Activated CD8-positive, alpha-beta memory T cell treated with anti-CD3 and anti-CD28 coated beads, Interleukin-2, amount 50 U/mL, for 4 hours (primary cell): ENCODE measurements at regions not wholly inside any gene's neighbourhood (a gene's known extent, or its start where the extent isn't known, plus 50 kb on each side); places are given as distances from the start of the nearest gene placed in this dataset.

Source experiments
- DNase-seq: peaks from one replicate; pipeline ENCODE4 v3.0.0-alpha.2; 2020

- DNase-seq: no peak
Measured at GRCh38 chr5:56339732-56340131, 106.6 kb upstream of the ANKRD55 start.

DNA sequence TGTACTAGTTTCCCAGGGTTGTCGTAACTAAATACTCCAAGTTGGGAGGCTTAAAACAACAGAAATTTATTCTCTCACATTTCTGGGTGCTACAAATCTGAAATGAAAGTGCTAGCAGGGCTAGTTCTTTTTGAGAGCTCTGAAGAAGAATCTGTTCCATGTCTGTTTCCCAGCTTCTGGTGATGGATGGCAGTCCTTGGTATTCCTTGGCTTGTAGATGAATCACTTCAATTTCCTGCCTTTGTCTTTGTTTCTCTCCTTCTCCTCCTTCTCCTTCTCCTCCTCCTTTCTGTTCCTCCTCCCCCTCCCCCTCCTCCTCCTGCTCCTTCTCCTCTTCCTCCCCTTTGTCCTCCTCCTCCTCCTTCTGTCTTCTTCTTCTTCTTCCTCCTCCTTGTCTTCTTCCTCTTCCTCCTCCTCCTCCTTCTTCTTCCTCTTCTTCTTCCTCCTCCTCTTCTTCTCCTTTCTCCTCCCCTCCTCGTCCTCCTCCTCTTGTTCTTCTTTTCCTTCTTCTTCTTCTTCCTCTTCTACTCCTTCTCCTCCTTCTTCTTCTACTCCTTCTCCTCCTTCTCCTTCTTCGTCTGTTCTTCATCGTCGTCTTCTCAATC is 104.7 kb upstream of the ANKRD55 start:
- no peak for DNase-seq

DNA sequence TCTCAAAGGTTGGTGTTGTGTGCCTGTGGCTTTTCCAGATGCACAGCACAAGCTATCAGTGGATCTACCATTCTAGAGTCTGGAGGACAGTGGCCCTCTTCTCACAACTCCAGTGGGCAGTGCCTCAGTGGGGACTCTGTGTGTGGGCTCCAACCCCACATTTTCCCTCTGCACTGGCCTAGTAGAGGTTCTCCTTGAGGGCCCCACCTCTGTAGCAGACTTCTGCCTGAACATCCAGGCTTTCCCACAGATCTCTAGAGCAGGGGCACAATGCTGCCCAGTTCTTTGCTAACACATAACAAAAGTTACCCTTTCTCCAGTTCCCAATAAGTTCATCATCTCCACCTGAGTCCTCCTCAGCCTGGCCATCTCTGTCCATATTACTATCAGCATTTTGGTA is 102.1 kb upstream of the ANKRD55 start:
- no peak for DNase-seq

GRCh38 chr5:56330806-56331205 is 97.7 kb upstream of the ANKRD55 start:
- no peak for DNase-seq

DNA sequence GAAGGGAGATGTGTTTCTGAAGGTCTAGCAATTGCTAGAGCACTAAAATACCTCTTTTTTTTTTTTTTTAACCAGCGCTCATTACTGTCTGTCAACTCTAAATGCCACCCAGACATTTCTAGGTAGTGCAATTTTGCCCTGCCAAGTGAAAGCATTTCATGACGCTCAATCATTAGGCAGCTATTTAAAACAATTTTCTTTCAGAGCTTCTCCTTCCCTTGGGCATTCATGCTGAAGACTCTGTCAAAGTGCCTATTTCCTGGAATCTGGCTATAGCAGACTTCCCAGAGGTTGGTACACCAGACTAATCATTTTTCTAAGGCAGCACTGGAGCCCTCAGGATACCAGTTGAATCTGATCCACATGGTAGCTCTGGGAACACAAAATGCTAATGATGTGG is 97.0 kb upstream of the ANKRD55 start:
- no peak for DNase-seq

- DNase-seq: no peak
Measured at GRCh38 chr5:56329652-56330051, 96.5 kb upstream of the ANKRD55 start.

GRCh38 chr5:56328753-56329560 is 95.8 kb upstream of the ANKRD55 start:
- DNase-seq: peak; percentile 24

DNA sequence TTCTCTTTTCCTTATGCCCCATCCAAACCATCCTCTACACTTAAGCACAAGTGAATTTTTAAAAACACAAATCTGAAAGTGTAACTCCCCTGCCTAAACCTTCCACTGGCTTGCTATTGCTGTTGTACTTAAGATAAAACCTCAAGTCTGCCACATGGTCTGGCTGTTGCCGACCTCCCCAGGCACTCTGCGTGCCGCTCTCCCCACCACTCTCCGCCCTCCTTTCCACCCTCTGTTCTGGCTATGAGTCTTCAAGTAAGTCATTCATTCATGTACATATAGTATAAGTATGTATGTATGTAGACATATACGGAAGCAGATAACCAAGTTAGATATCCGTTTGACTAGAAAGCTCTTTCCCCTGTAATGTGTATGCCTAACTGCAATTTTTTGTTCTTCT is 94.7 kb upstream of the ANKRD55 start:
- DNase-seq: peak; percentile 42

- no peak for DNase-seq
Measured at GRCh38 chr5:56326770-56327169, 93.6 kb upstream of the ANKRD55 start.

DNA sequence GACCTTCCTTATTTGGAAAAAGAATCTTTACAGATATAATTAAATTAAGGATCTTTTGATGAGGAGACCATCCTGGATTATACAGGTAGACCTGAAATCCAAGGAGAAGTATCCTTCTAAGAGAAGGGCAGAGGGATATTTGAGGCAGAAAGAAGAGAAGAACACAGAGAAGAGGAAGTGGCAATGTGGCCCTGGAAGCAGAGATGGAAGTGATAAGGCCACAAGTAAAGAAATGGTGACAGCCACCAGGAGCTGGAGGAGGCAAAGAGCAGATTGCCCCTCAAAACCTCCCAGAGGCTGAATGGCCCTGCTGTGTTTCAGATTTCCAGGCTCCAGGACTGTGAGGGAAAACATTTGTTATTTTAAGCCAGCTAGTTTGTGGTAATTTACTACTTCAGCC is 93.0 kb upstream of the ANKRD55 start:
- no peak for DNase-seq

GRCh38 chr5:56325039-56325438 is 91.9 kb upstream of the ANKRD55 start:
- DNase-seq: no peak

- DNase-seq: no peak
Measured at GRCh38 chr5:56323505-56323904, 90.4 kb upstream of the ANKRD55 start.

DNA sequence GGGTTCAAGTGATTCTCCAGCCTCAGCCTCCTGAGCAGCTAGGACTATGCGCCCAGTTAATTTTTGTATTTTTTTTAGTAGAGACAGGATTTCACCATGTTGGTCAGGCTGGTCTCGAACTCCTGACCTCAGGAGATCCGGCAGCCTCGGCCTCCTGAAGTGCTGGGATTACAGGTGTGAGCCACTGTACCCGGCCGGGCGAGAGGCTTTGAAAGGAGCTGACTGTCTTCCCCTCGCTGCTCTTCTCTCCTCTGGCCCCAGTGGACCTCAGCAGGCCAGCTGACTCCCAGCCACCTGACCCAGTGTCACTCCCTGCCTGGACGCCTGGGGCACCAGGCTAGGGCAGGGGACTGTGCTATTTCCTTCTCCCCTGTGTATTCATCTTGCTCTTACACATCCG is 89.5 kb upstream of the ANKRD55 start:
- no peak for DNase-seq

DNA sequence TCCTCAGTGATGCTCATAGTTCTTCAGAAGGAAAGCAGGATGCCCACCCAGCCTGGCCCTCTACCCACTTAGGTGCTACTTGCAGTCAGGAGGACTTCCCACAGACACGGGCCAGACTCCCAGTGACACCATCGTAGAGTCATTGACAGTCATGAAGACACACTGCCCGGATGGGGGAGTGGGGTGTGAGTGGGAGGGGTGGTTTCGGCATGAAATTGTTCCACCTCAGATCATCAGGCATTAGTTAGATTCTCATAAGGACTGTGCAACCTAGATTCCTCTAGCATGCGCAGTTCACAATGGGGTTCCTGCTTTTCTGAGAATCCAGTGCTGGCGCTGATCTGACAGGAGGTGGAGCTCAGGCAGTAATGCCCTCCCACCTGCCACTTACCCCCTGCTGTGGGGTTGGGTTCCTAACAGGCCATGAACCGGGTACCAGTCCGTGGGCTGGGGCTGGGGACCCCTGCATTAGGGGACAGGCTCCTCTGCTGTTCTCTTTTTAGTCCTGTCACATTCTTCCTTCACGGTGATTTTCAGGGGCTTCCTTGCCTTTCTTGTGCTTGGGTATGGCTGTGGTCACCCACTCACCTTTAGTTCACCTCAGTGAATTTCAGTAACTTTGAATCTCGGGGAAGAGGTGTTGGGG is 88.2 kb upstream of the ANKRD55 start:
- DNase-seq: no peak

DNA sequence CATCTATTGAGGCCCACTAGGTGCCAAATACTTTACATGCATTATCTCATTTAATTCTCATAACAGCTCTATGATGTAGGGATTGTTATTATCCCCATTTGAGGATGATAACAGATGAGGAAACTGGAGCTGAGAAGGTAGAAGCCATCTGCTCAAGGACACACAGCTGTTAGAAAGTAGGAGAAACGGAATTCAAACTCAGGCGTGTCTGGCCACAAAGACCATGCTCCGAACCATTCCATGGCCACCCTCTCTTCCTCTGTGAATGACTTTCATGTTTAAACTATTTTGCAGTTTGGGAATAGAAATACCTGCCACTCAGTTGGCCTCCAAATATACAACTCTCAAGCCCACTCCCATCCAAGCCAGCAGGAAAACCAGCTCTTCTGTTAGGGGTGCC is 87.6 kb upstream of the ANKRD55 start:
- DNase-seq: no peak

- DNase-seq: no peak
Measured at GRCh38 chr5:56319526-56320181, 86.5 kb upstream of the ANKRD55 start.

- no peak for DNase-seq
Measured at GRCh38 chr5:56317923-56318561, 84.9 kb upstream of the ANKRD55 start.

DNA sequence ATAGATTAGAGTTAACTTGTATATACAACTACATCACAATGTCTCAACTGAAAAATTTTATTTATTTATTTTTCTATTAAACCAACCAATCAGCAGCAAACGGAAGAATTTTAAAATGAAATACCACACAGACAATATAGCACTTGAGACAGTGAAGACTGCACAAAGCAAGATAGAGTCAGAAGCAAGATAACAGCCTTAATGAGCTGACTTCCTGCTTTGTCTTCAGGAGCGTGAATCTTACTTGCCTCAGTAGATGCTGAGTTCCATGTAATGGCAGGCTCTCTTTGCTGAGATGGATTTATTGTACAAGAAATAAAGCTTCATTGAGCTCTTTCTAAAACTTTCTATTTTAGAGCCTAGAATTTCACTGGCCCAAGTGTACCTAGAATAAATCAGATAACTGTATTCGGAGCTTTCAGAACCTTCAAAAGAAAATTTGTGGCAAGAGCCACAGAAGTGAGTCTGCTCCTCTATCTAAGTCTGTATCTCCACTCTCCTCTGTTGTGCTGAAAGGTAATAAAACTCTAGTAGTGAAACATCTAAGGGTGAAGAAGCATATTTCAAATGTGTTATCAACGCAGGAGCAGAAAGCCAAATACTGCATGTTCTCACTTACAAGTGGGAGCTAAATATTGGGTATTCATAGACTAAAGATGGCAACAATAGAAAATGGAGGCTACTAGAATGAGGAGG is 83.3 kb upstream of the ANKRD55 start:
- DNase-seq: no peak

GRCh38 chr5:56314529-56314928 is 81.4 kb upstream of the ANKRD55 start:
- no peak for DNase-seq

GRCh38 chr5:56313596-56313995 is 80.5 kb upstream of the ANKRD55 start:
- no peak for DNase-seq

DNA sequence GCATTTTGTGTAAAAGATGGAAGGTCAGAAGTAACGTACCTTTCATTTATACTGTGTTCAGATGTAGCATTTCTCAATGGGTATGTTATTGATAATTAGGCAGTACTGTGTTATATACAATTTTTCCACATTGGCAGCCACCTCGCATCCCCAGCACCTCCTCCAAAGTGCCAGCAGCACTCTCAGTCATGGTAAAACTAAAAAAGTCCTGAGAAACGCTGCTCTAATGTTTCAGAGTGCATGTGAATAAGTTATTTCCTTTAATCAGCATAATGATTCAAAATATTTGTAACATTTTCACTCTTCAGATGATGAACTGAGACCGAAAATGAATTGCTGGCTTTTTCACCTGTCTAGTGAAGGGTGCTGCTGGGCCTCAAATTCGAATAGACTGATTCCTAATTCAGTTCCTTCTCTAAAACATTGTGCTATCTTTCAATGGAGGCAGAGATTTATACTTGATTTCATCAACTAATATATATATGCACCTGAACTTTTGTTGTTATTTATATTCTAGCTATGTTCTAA is 79.9 kb upstream of the ANKRD55 start:
- DNase-seq: no peak

- no peak for DNase-seq
Measured at GRCh38 chr5:56311306-56311905, 78.3 kb upstream of the ANKRD55 start.
